ENCODE measurements at regions not wholly inside any gene's neighbourhood (a gene's known extent, or its start where the extent isn't known, plus 50 kb on each side); places are given as distances from the start of the nearest gene placed in this dataset.

DNA sequence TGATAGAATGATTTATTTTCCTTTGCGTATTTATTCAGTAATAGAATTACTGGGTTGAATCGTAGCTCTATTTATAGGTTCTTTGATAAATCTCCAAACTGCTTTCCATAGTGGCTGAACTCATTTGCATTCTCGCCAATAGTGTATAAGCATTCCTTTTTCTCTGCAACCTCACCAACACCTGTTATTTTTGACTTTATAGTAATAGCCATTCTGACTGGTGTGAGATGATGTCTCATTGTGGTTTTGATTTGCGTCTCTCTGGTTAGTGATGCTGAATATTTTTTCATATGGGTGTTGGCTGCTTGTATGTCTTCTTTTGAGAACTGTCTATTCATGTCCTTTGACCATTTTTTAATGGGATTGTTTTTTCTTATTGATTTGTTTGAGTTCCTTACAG, 160.7 kb downstream of the MID1IP1 start:
- TF ChIP-seq ZNF232 (CRISPR knock-in tag; IDR thresholded peaks at IDR 0.05) (no peak), DIDO1 (tag; IDR thresholded peaks at IDR 0.05; ENCODE audit: low read depth) (no peak), POLR2AphosphoS5 (IDR thresholded peaks at IDR 0.05; ENCODE audit: control insufficient read depth, insufficient read depth, low read depth, low read length) (no peak)
